HEK293T (cell line): ENCODE measurements at regions not wholly inside any gene's neighbourhood (a gene's known extent, or its start where the extent isn't known, plus 50 kb on each side); places are given as distances from the start of the nearest gene placed in this dataset.

Experiments used
- ARNT ChIP-seq: fragments of 450-650 bp; IDR thresholded peaks from 2 replicates; pipeline ENCODE4 v1.6.1; 2017; ENCODE audit warnings: mild to moderate bottlenecking
- BHLHE40 ChIP-seq: fragments of 450-650 bp; IDR thresholded peaks from 2 replicates; pipeline ENCODE4 v1.6.1; 2016; ENCODE audit warnings: mild to moderate bottlenecking, moderate library complexity, borderline replicate concordance
- FOXA1 ChIP-seq: fragments of 450-650 bp; IDR thresholded peaks from 2 replicates; pipeline ENCODE4 v1.6.1; 2016; ENCODE audit warnings: mild to moderate bottlenecking
- FOXK2 ChIP-seq: fragments of 450-650 bp; IDR thresholded peaks from 2 replicates; pipeline ENCODE4 v1.6.1; 2016; ENCODE audit warnings: mild to moderate bottlenecking
- FOXM1 ChIP-seq: fragments of 450-650 bp; IDR thresholded peaks from 2 replicates; pipeline ENCODE4 v1.6.1; 2017; ENCODE audit warnings: mild to moderate bottlenecking, borderline replicate concordance
- HDGF ChIP-seq: fragments of 450-650 bp; IDR thresholded peaks from 2 replicates; pipeline ENCODE4 v1.6.1; 2017; ENCODE audit warnings: antibody characterized with exemption, borderline replicate concordance
- L3MBTL2 ChIP-seq: fragments of 450-650 bp; conservative IDR thresholded peaks from 2 replicates; pipeline ENCODE4 v1.6.1; 2016; ENCODE audit warnings: mild to moderate bottlenecking
- LEF1 ChIP-seq: fragments of 450-650 bp; IDR thresholded peaks from 2 replicates; pipeline ENCODE4 v1.6.1; 2017; ENCODE audit warnings: mild to moderate bottlenecking, borderline replicate concordance
- SP1 ChIP-seq: fragments of 450-650 bp; IDR thresholded peaks from 2 replicates; pipeline ENCODE4 v1.6.1; 2017
- SUZ12 ChIP-seq: fragments of 450-650 bp; IDR thresholded peaks from 2 replicates; pipeline ENCODE4 v1.6.1; 2016; ENCODE audit warnings: mild to moderate bottlenecking
- TARDBP ChIP-seq: fragments of 450-650 bp; IDR thresholded peaks from 2 replicates; pipeline ENCODE4 v1.6.1; 2016
- ZNF384 ChIP-seq: fragments of 450-650 bp; IDR thresholded peaks from 2 replicates; pipeline ENCODE4 v1.6.1; 2016
- TF ChIP-seq, protein P1 (sequence below): fragments of 450-650 bp; IDR thresholded peaks from 2 replicates; pipeline ENCODE4 v1.6.1; 2016

DNA sequence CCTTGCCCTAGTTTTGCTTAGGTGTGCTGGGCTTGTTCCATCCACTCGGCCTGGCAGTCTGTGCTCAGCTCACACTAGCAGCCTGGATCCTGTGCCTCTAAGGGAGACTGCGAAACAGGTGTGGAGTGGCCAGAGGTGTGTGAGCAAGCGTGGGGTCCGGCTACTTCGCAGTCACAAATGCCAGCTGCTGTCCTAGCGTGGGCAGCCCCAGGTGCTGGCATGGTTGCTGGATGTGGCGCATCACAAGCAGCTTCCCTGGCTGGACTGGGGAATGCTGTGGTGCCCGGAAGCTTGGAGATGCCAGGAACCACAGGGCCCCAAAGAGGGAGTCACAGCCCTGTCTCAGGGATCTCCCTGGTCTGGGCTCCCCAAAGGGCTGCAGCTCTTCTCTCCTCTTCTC lies 119.0 kb upstream of the TMEFF2 start:
- no peak for TF ChIP-seq TARDBP
- TF ChIP-seq LEF1 = no peak
- TF ChIP-seq, protein P1, sequence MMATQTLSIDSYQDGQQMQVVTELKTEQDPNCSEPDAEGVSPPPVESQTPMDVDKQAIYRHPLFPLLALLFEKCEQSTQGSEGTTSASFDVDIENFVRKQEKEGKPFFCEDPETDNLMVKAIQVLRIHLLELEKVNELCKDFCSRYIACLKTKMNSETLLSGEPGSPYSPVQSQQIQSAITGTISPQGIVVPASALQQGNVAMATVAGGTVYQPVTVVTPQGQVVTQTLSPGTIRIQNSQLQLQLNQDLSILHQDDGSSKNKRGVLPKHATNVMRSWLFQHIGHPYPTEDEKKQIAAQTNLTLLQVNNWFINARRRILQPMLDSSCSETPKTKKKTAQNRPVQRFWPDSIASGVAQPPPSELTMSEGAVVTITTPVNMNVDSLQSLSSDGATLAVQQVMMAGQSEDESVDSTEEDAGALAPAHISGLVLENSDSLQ = no peak
- no peak for TF ChIP-seq BHLHE40
- TF ChIP-seq SUZ12 = no peak
- no peak for TF ChIP-seq ZNF384
- TF ChIP-seq SP1 = no peak
- no peak for TF ChIP-seq ARNT
- TF ChIP-seq FOXA1 = no peak
- no peak for TF ChIP-seq FOXM1
- no peak for TF ChIP-seq L3MBTL2
- no peak for TF ChIP-seq FOXK2
- no peak for TF ChIP-seq HDGF
